Neural cell (in vitro differentiated cells): ENCODE measurements at regions not wholly inside any gene's neighbourhood (a gene's known extent, or its start where the extent isn't known, plus 50 kb on each side); places are given as distances from the start of the nearest gene placed in this dataset.

Source experiments
- CTCF ChIP-seq: fragments of 450-650 bp; IDR thresholded peaks from 2 replicates; pipeline ENCODE4 v1.5.1; 2014; ENCODE audit warnings: antibody characterized with exemption, mild to moderate bottlenecking, moderate library complexity; ENCODE audit not compliant: poor library complexity, severe bottlenecking
- EP300 ChIP-seq: fragments of 450-650 bp; conservative IDR thresholded peaks from 2 replicates; pipeline ENCODE4 v1.6.1; 2014; ENCODE audit warnings: antibody characterized with exemption, mild to moderate bottlenecking, moderate library complexity; ENCODE audit not compliant: poor library complexity, severe bottlenecking
- EZH2 ChIP-seq: fragments of 200-600, 300-800 bp; shearing (Covaris generic), sonication (generic); IDR thresholded peaks from 2 replicates; pipeline ENCODE4 v1.6.1; 2014; ENCODE audit warnings: antibody characterized with exemption, low read length, borderline replicate concordance, mild to moderate bottlenecking; ENCODE audit not compliant: insufficient read depth, poor library complexity, severe bottlenecking
- MXI1 ChIP-seq: fragments of 450-650 bp; conservative IDR thresholded peaks from 2 replicates; pipeline ENCODE4 v1.6.1; 2014; ENCODE audit warnings: antibody characterized with exemption, mild to moderate bottlenecking; ENCODE audit not compliant: poor library complexity, severe bottlenecking
- POLR2AphosphoS5 ChIP-seq: IDR thresholded peaks from 2 replicates; pipeline ENCODE4 v1.6.1; 2012
- RAD21 ChIP-seq: fragments of 450-650 bp; conservative IDR thresholded peaks from 2 replicates; pipeline ENCODE4 v1.6.1; 2014; ENCODE audit warnings: antibody characterized with exemption, mild to moderate bottlenecking, moderate library complexity
- SMC3 ChIP-seq: fragments of 450-650 bp; conservative IDR thresholded peaks from 2 replicates; pipeline ENCODE4 v1.6.1; 2014; ENCODE audit warnings: antibody characterized with exemption, mild to moderate bottlenecking, moderate library complexity; ENCODE audit not compliant: poor library complexity
- TAF1 ChIP-seq: IDR thresholded peaks from 2 replicates; pipeline ENCODE4 v1.6.1; 2012; ENCODE audit warnings: low read depth
- TF ChIP-seq, protein P1 (sequence below): IDR thresholded peaks from 2 replicates; pipeline ENCODE4 v1.6.1; 2012; ENCODE audit warnings: borderline replicate concordance

DNA sequence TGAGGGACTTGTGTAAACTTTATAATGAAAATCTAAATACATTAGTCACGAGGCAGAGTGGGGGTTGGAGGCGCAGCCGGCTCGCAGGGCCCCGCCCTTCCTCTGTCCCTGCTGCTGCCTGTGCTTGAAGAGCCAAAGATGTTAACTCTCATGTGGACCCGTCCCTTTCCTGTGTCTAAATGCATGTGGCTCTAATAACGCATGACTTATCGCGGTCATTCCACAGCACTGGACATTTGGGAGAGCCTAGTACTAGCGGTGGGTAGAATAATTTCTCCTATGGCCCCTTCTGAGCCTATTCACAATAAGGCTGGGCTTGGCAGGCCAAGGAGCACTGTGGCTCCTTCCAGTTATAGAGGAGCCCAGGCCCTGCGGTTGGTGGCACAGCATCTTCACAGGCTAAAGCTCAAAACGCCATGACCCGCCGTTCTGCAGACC lies 82.3 kb upstream of the SIMC1 start:
- no peak for TF ChIP-seq POLR2AphosphoS5
- TF ChIP-seq CTCF: no peak
- TF ChIP-seq TAF1: no peak
- TF ChIP-seq EZH2: no peak
- TF ChIP-seq EP300: no peak
- TF ChIP-seq RAD21: no peak
- TF ChIP-seq, protein P1, sequence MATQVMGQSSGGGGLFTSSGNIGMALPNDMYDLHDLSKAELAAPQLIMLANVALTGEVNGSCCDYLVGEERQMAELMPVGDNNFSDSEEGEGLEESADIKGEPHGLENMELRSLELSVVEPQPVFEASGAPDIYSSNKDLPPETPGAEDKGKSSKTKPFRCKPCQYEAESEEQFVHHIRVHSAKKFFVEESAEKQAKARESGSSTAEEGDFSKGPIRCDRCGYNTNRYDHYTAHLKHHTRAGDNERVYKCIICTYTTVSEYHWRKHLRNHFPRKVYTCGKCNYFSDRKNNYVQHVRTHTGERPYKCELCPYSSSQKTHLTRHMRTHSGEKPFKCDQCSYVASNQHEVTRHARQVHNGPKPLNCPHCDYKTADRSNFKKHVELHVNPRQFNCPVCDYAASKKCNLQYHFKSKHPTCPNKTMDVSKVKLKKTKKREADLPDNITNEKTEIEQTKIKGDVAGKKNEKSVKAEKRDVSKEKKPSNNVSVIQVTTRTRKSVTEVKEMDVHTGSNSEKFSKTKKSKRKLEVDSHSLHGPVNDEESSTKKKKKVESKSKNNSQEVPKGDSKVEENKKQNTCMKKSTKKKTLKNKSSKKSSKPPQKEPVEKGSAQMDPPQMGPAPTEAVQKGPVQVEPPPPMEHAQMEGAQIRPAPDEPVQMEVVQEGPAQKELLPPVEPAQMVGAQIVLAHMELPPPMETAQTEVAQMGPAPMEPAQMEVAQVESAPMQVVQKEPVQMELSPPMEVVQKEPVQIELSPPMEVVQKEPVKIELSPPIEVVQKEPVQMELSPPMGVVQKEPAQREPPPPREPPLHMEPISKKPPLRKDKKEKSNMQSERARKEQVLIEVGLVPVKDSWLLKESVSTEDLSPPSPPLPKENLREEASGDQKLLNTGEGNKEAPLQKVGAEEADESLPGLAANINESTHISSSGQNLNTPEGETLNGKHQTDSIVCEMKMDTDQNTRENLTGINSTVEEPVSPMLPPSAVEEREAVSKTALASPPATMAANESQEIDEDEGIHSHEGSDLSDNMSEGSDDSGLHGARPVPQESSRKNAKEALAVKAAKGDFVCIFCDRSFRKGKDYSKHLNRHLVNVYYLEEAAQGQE: no peak
- no peak for TF ChIP-seq SMC3
- no peak for TF ChIP-seq MXI1
